Kidney (tissue), 13 donors: ENCODE measurements at regions not wholly inside any gene's neighbourhood (a gene's known extent, or its start where the extent isn't known, plus 50 kb on each side); places are given as distances from the start of the nearest gene placed in this dataset.

Experiments used
- DNase-seq, 5 donors: peaks; one replicate each; pipeline ENCODE4 v3.0.0-alpha.2; 2013 to 2020
- FAIRE-seq: peaks from 2 replicates; lab custom pipeline; 2012; peaks lifted over from hg19 to GRCh38; lab: Jason Lieb, UNC
- H3K27ac ChIP-seq, 2 donors: one replicate each; pipeline ENCODE4 v1.7.0; 2013; ENCODE audit warnings: low read depth in 2 of 2, low read length in 2 of 2, inconsistent platforms in 1 of 2
- H3K27me3 ChIP-seq: one replicate; pipeline ENCODE4 v1.7.1; 2013; ENCODE audit warnings: low read length, inconsistent platforms; ENCODE audit not compliant: control insufficient read depth, insufficient read depth
- H3K36me3 ChIP-seq, 3 donors: one replicate each; pipeline versions ENCODE4 v1.7.0 to v1.7.1; 2013; ENCODE audit warnings: low read length in 3 of 3, control low read depth in 1 of 3, inconsistent platforms in 1 of 3; ENCODE audit not compliant: insufficient read depth in 3 of 3, control insufficient read depth in 2 of 3
- H3K4me1 ChIP-seq, 3 donors: one replicate each; pipeline versions ENCODE4 v1.7.0 to v1.7.1; 2013; ENCODE audit warnings: low read length in 3 of 3, inconsistent platforms in 1 of 3, low read depth in 1 of 3; ENCODE audit not compliant: control insufficient read depth in 2 of 3, insufficient read depth in 2 of 3
- H3K4me3 ChIP-seq, 3 donors: one replicate each; pipeline versions ENCODE4 v1.7.0 to v1.8.1; 2013; ENCODE audit warnings: low read length in 3 of 3, control low read depth in 1 of 3, inconsistent platforms in 1 of 3
- H3K9ac ChIP-seq, 3 donors: one replicate each; pipeline versions ENCODE4 v1.7.0 to v1.7.1; 2013; ENCODE audit warnings: low read length in 3 of 3, control low read depth in 1 of 3, inconsistent platforms in 1 of 3
- H3K9me3 ChIP-seq, 3 donors: one replicate each; pipeline versions ENCODE4 v1.7.0 to v1.7.1; 2013; ENCODE audit warnings: low read length in 3 of 3, control low read depth in 1 of 3, inconsistent platforms in 1 of 3; ENCODE audit not compliant: control insufficient read depth in 2 of 3, insufficient read depth in 1 of 3
- intact Hi-C: fragments of 100-400 bp; cut with DNase I; formaldehyde crosslinking; loops from one replicate; pipeline ENCODE4 v1.11.1; 2022
- TF ChIP-seq, protein P1 (sequence below): IDR thresholded peaks from 3 replicates; pipeline ENCODE4 v1.5.1; 2012; ENCODE audit warnings: mild to moderate bottlenecking, moderate library complexity, borderline replicate concordance; ENCODE audit not compliant: insufficient read depth; ENCODE audit errors: extremely low read depth
- donor health status: control.
- donor health status: control.
- donor health status: control.
- donor health status: control.
- donor health status: control.
- donor health status: DM: yes; HTN: yes; CAD: no.
- donor health status: Normal renal cell carcinoma (clear cell type).

DNA sequence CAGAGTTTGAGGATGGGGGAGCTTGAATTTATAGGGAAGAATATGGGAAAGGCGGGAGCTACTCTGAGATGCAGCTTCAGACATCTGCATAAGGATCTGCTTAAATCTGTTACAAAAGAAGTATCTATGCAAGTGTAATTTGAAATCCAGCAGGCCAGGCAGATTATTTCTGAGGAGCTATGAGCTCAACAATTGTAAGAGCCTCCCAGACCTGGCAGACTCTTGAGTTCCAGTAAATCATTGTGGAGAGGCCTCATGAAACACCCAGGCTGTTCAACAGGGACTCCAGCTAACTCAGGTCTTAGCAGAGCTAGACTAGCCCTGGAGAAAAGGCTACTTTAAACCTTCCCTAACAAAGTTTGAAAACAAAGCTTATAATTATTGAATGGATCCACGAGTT is 647.5 kb upstream of the CHRM3 start:
- H3K9ac ChIP-seq: no peak overlapping the region
- H3K27ac ChIP-seq: no peak overlapping the region
- H3K27me3 ChIP-seq: no peaks in the 10 kb centered on the region
- peak in 3 of 5 donors; percentile 14 to 72 (median 34) for DNase-seq
- no peak overlapping the region for H3K4me3 ChIP-seq
- TF ChIP-seq, protein P1, sequence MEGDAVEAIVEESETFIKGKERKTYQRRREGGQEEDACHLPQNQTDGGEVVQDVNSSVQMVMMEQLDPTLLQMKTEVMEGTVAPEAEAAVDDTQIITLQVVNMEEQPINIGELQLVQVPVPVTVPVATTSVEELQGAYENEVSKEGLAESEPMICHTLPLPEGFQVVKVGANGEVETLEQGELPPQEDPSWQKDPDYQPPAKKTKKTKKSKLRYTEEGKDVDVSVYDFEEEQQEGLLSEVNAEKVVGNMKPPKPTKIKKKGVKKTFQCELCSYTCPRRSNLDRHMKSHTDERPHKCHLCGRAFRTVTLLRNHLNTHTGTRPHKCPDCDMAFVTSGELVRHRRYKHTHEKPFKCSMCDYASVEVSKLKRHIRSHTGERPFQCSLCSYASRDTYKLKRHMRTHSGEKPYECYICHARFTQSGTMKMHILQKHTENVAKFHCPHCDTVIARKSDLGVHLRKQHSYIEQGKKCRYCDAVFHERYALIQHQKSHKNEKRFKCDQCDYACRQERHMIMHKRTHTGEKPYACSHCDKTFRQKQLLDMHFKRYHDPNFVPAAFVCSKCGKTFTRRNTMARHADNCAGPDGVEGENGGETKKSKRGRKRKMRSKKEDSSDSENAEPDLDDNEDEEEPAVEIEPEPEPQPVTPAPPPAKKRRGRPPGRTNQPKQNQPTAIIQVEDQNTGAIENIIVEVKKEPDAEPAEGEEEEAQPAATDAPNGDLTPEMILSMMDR: no peak
- no peaks in the 10 kb centered on the region for H3K4me1 ChIP-seq
- no peak for FAIRE-seq
- H3K36me3 ChIP-seq: no peaks in the 10 kb centered on the region
- no peaks in the 10 kb centered on the region for H3K9me3 ChIP-seq
- intact Hi-C loops: no loop called here

DNA sequence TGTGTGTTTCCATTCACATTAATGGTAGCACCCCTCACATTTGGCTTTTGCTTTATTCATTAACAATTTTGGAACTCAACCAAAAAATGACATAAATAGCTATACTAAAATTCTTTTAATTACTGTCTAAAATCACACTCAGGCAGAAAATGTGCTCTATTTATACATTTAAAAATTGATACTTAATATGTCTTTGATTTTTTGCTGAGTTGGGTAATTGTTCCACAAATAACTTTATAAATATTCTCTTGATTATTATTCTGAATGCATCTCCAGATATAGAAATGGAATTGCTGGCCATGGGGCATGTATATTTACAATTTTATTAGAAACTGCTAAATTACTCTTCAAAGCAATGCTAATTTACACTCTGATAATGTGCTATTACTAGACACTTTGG is 658.7 kb upstream of the CHRM3 start:
- Histone ChIP-seq H3K27ac (no peak overlapping the region), H3K9me3 (no peaks in the 10 kb centered on the region), H3K4me3 (no peak overlapping the region), H3K36me3 (no peaks in the 10 kb centered on the region), H3K4me1 (no peaks in the 10 kb centered on the region), H3K27me3 (no peaks in the 10 kb centered on the region), H3K9ac (no peak overlapping the region)
- DNase-seq (no peak), FAIRE-seq (no peak)
- intact Hi-C loops: no loop called here
- TF ChIP-seq, protein P1: no peak

- FAIRE-seq (no peak), DNase-seq (no peak)
- H3K36me3 ChIP-seq: no peaks in the 10 kb centered on the region
- intact Hi-C loops: no loop called here
- no peaks in the 10 kb centered on the region for H3K9me3 ChIP-seq
- H3K27ac ChIP-seq: no peak overlapping the region
- no peaks in the 10 kb centered on the region for H3K27me3 ChIP-seq
- TF ChIP-seq, protein P1: no peak
- no peak overlapping the region for H3K4me3 ChIP-seq
- H3K9ac ChIP-seq: no peak overlapping the region
- H3K4me1 ChIP-seq: no peaks in the 10 kb centered on the region
Observed at GRCh38 chr1:238722812-238723211, 663.6 kb upstream of the CHRM3 start.

GRCh38 chr1:238710697-238711096 is 675.7 kb upstream of the CHRM3 start:
- intact Hi-C loops: no loop called here
- H3K9ac ChIP-seq: no peak overlapping the region
- H3K4me1 ChIP-seq: no peaks in the 10 kb centered on the region
- DNase-seq (no peak), FAIRE-seq (no peak)
- H3K27ac ChIP-seq: no peak overlapping the region
- TF ChIP-seq, protein P1: no peak
- H3K9me3 ChIP-seq: peaks cover 0 to 5% (median 2%) of the 10 kb centered on the region in 3 donors
- H3K4me3 ChIP-seq: no peak overlapping the region
- no peaks in the 10 kb centered on the region for H3K27me3 ChIP-seq
- H3K36me3 ChIP-seq: no peaks in the 10 kb centered on the region
